H1 (cell line): ENCODE measurements at regions not wholly inside any gene's neighbourhood (a gene's known extent, or its start where the extent isn't known, plus 50 kb on each side); places are given as distances from the start of the nearest gene placed in this dataset.

Experiments
- CHD7 ChIP-seq: fragments of 300-600 bp; sonication (generic); IDR thresholded peaks from 2 replicates; pipeline ENCODE4 v1.7.1; 2012; ENCODE audit warnings: low read length, moderate library complexity, mild to moderate bottlenecking, inconsistent platforms; ENCODE audit not compliant: insufficient replicate concordance

GRCh38 chr14:43706900-43707299, 800.2 kb downstream of the FSCB start (continued):
- TF ChIP-seq CHD7: no peak
